ENCODE measurements at regions not wholly inside any gene's neighbourhood (a gene's known extent, or its start where the extent isn't known, plus 50 kb on each side); places are given as distances from the start of the nearest gene placed in this dataset.

DNA sequence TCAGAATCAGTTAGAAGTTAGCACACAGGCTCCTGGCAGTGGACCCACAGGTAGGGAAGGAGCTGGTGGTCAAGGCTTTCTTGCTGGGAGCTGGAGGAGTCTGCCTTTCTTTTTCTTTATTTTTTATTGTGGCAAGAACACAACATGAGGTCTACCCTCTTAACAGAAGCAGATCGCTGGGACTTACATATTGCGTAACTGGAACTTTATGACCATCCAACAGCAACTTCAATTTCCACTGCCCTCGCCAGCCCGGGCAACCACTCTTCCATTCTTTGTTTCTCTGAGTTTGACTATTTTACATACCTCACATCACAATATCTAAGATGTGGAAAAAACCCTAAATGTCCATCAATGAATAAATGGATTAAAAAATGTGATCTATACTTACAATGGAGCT, 147.8 kb upstream of the AJAP1 start:
- intact Hi-C loops (cut with micrococcal nuclease) (no loop called here), dilution Hi-C loops (cut with MboI; ENCODE audit: extremely low pct_ligation_motif_present, low sequenced_read_pairs) (no loop called here)
- Histone ChIP-seq H3K27me3 (ENCODE audit: control insufficient read depth in 2 of 2, insufficient read depth in 2 of 2, low read length in 2 of 2) (no peaks in the 10 kb centered on the region), H3K4me2 (ENCODE audit: insufficient read depth, low read length) (no peak overlapping the region), H2AFZ (ENCODE audit: low read depth, low read length) (no peak overlapping the region), H3K36me3 (ENCODE audit: control insufficient read depth in 2 of 2, extremely low read depth in 1 of 2, insufficient read depth in 2 of 2, low read length in 2 of 2) (no peaks in the 10 kb centered on the region), H3K4me3 (replicated peaks in 1 of 3; ENCODE audit: insufficient read depth in 1 of 3, low read depth in 1 of 3, low read length in 3 of 3) (no peak overlapping the region), H3K4me1 (ENCODE audit: control insufficient read depth, extremely low read depth, insufficient read depth, low read length) (no peaks in the 10 kb centered on the region), H3K9me3 (replicated peaks; ENCODE audit: control insufficient read depth, insufficient read depth, low read length) (peaks cover 4% of the 10 kb centered on the region), H3K9me1 (replicated peaks; ENCODE audit: control insufficient read depth, extremely low read depth, insufficient read depth, low read length) (no peaks in the 10 kb centered on the region), H3K27ac (ENCODE audit: insufficient read depth, low read depth, low read length) (no peak overlapping the region), H3K79me2 (ENCODE audit: control insufficient read depth, insufficient read depth, low read length) (no peaks in the 10 kb centered on the region), H3K9ac (replicated peaks; ENCODE audit: extremely low read depth, insufficient read depth, low read length) (no peak overlapping the region), H4K20me1 (replicated peaks; ENCODE audit: control insufficient read depth, extremely low read depth, insufficient read depth, low read length) (no peaks in the 10 kb centered on the region)
- no TSS peak for BruUV-seq (replicated peaks)
- FAIRE-seq (no peak), DNase-seq (ENCODE audit: low read depth, low spot score) (no peak)
- ChIA-PET CTCF (no interaction called here), POLR2A (no interaction called here)
- TF ChIP-seq EZH2 (IDR thresholded peaks at IDR 0.05; ENCODE audit: borderline replicate concordance, low read depth, low read length, severe bottlenecking) (no peak), MYC (IDR thresholded peaks at IDR 0.05; ENCODE audit: low read depth, low read length) (no peak), GATA2 (IDR thresholded peaks at IDR 0.05; ENCODE audit: insufficient read depth, insufficient read length, low read depth, low read length) (no peak)

DNA sequence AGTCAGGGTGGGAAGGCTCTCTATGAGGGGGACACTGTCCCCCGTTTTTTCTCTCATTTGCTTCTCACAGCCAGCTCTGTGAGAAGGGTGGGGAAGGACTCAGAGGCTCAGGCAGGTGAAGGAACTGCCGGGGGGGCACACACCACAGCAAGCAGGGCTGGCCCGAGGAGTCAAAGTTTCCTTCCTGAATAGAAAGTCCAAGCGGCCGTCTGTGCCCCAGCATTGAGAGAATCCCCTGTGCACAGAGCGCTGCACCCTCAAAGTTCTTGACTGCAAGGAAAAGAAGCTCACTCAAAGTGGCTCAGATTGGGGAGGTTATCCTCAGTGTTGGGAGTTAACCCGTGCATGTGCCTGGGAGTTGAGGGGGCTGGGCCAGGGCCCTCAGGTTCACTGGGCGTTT, 145.2 kb upstream of the AJAP1 start:
- Histone ChIP-seq H2AFZ (ENCODE audit: low read depth, low read length) (no peak overlapping the region), H3K27ac (ENCODE audit: insufficient read depth, low read depth, low read length) (no peak overlapping the region), H4K20me1 (replicated peaks; ENCODE audit: control insufficient read depth, extremely low read depth, insufficient read depth, low read length) (no peaks in the 10 kb centered on the region), H3K79me2 (ENCODE audit: control insufficient read depth, insufficient read depth, low read length) (no peaks in the 10 kb centered on the region), H3K36me3 (ENCODE audit: control insufficient read depth in 2 of 2, extremely low read depth in 1 of 2, insufficient read depth in 2 of 2, low read length in 2 of 2) (no peaks in the 10 kb centered on the region), H3K4me2 (ENCODE audit: insufficient read depth, low read length) (no peak overlapping the region), H3K27me3 (ENCODE audit: control insufficient read depth in 2 of 2, insufficient read depth in 2 of 2, low read length in 2 of 2) (no peaks in the 10 kb centered on the region), H3K9ac (replicated peaks; ENCODE audit: extremely low read depth, insufficient read depth, low read length) (no peak overlapping the region), H3K4me3 (replicated peaks in 1 of 3; ENCODE audit: insufficient read depth in 1 of 3, low read depth in 1 of 3, low read length in 3 of 3) (no peak overlapping the region), H3K9me1 (replicated peaks; ENCODE audit: control insufficient read depth, extremely low read depth, insufficient read depth, low read length) (no peaks in the 10 kb centered on the region), H3K9me3 (replicated peaks; ENCODE audit: control insufficient read depth, insufficient read depth, low read length) (peaks cover 4% of the 10 kb centered on the region), H3K4me1 (ENCODE audit: control insufficient read depth, extremely low read depth, insufficient read depth, low read length) (no peaks in the 10 kb centered on the region)
- CTCF ChIA-PET = no interaction called here
- POLR2A ChIA-PET = no interaction called here
- dilution Hi-C loops (cut with MboI; ENCODE audit: extremely low pct_ligation_motif_present, low sequenced_read_pairs) = no loop called here
- no peak for FAIRE-seq
- no peak for DNase-seq (ENCODE audit: low read depth, low spot score)
- no peak for TF ChIP-seq EZH2 (IDR thresholded peaks at IDR 0.05; ENCODE audit: borderline replicate concordance, low read depth, low read length, severe bottlenecking)
- no peak for TF ChIP-seq GATA2 (IDR thresholded peaks at IDR 0.05; ENCODE audit: insufficient read depth, insufficient read length, low read depth, low read length)
- TF ChIP-seq POLR2A (IDR thresholded peaks at IDR 0.05; ENCODE audit: low read depth, low read length) = no peak
- TF ChIP-seq JUN (IDR thresholded peaks at IDR 0.05; ENCODE audit: borderline replicate concordance, insufficient read depth, insufficient read length, low read depth) = no peak
- no peak for TF ChIP-seq MYC (IDR thresholded peaks at IDR 0.05; ENCODE audit: low read depth, low read length)
- TF ChIP-seq FOS (IDR thresholded peaks at IDR 0.05; ENCODE audit: borderline replicate concordance, insufficient read depth, low read length) = no peak
- no peak for TF ChIP-seq POLR2AphosphoS5 (IDR thresholded peaks at IDR 0.05; ENCODE audit: insufficient read depth, low read depth, low read length)
- BruUV-seq (replicated peaks) = no TSS peak
- intact Hi-C loops (cut with micrococcal nuclease) = no loop called here
